PC-9 (cell line): ENCODE measurements at regions not wholly inside any gene's neighbourhood (a gene's known extent, or its start where the extent isn't known, plus 50 kb on each side); places are given as distances from the start of the nearest gene placed in this dataset.

Source experiments
- BruUV-seq: library from RNA; stranded (reverse); fragments of 400-500 nt; replicated peaks from 2 replicates; lab custom pipeline; 2021; lab: Mats Ljungman, UMichigan
- CTCF ChIA-PET: fragments of 300-600 bp; sonication (Branson Sonifier 250); formaldehyde crosslinking; loops from one replicate; lab custom pipeline; 2022; ENCODE audit warnings: antibody characterized with exemption; lab: Charles Lee
- POLR2A ChIA-PET: fragments of 300-600 bp; sonication (Branson Sonifier 250); formaldehyde crosslinking; loops from one replicate; lab custom pipeline; 2022; ENCODE audit warnings: antibody characterized with exemption; ENCODE audit not compliant: unreplicated experiment; lab: Charles Lee
- DNase-seq, 2 experiments: peaks; one replicate each; pipeline versions ENCODE4 v3.0.0 to v3.0.0-alpha.2; 2015 to 2022; ENCODE audit warnings: mixed read lengths in 1 of 2
- H2AFZ ChIP-seq: fragments of 200-600 bp; sonication (generic); 2 replicates; pipeline ENCODE4 v1.8.1; 2017; ENCODE audit warnings: antibody characterized with exemption
- H3F3A ChIP-seq: fragments of 200-600 bp; sonication (generic); 2 replicates; pipeline ENCODE4 v1.8.1; 2017; ENCODE audit warnings: antibody characterized with exemption, mild to moderate bottlenecking, low read depth; ENCODE audit not compliant: insufficient read depth
- H3K27ac ChIP-seq: fragments of 200-600 bp; sonication (generic); 2 replicates; pipeline ENCODE4 v1.6.1; 2016; ENCODE audit warnings: mixed run types
- H3K27me3 ChIP-seq: fragments of 200-600 bp; sonication (generic); 2 replicates; pipeline ENCODE4 v1.6.1; 2016; ENCODE audit warnings: low read depth, mixed run types; ENCODE audit not compliant: insufficient read depth
- H3K36me3 ChIP-seq: fragments of 200-600 bp; sonication (generic); 2 replicates; pipeline ENCODE4 v1.6.1; 2016; ENCODE audit warnings: low read depth, mixed run types
- H3K4me1 ChIP-seq: fragments of 200-600 bp; sonication (generic); replicated peaks from 2 replicates; pipeline ENCODE4 v1.6.1; 2016; ENCODE audit warnings: mixed run types; ENCODE audit not compliant: insufficient read depth
- H3K4me2 ChIP-seq: fragments of 200-600 bp; sonication (generic); 2 replicates; pipeline ENCODE4 v1.6.1; 2017; ENCODE audit warnings: mixed run types
- H3K4me3 ChIP-seq: fragments of 200-600 bp; sonication (generic); 2 replicates; pipeline ENCODE4 v1.6.1; 2016; ENCODE audit warnings: mixed run types
- H3K79me2 ChIP-seq: fragments of 200-600 bp; sonication (generic); 2 replicates; pipeline ENCODE4 v1.6.1; 2017; ENCODE audit warnings: low read depth, mixed run types
- H3K9me2 ChIP-seq: fragments of 200-600 bp; sonication (generic); 2 replicates; pipeline ENCODE4 v1.8.1; 2017; ENCODE audit warnings: mild to moderate bottlenecking; ENCODE audit not compliant: insufficient read depth
- H3K9me3 ChIP-seq: fragments of 200-600 bp; sonication (generic); 2 replicates; pipeline ENCODE4 v1.8.1; 2016; ENCODE audit warnings: low read depth; ENCODE audit not compliant: insufficient read depth
- H4K20me1 ChIP-seq: fragments of 200-600 bp; sonication (generic); 2 replicates; pipeline ENCODE4 v1.8.1; 2017; ENCODE audit not compliant: insufficient read depth
- CTCF ChIP-seq: fragments of 200-600 bp; sonication (generic); conservative IDR thresholded peaks from 2 replicates; pipeline ENCODE4 v1.6.1; 2017; ENCODE audit warnings: mixed run types, antibody characterized with exemption, mild to moderate bottlenecking, moderate library complexity
- EZH2 ChIP-seq: fragments of 200-600 bp; sonication (generic); IDR thresholded peaks from 2 replicates; pipeline ENCODE4 v1.8.0; 2017; ENCODE audit warnings: antibody characterized with exemption, low read depth
- intact Hi-C: fragments of 100-400 bp; cut with micrococcal nuclease; formaldehyde crosslinking; loops from one replicate; pipeline ENCODE4 v1.10.0; 2022; ENCODE audit not compliant: unreplicated experiment

- POLR2A ChIA-PET, result no interaction called here
- Histone ChIP-seq H3K27ac (no peak overlapping the region), H3K4me2 (no peak overlapping the region), H3K4me3 (no peak overlapping the region), H3K9me2 (no peaks in the 10 kb centered on the region), H3K27me3 (no peaks in the 10 kb centered on the region), H3F3A (no peaks in the 10 kb centered on the region), H3K9me3 (no peaks in the 10 kb centered on the region), H4K20me1 (no peaks in the 10 kb centered on the region), H3K79me2 (no peaks in the 10 kb centered on the region), H2AFZ (no peak overlapping the region), H3K4me1 (no peaks in the 10 kb centered on the region), H3K36me3 (no peaks in the 10 kb centered on the region)
- no TSS peak for BruUV-seq
- DNase-seq, result no peak
- intact Hi-C loops, result no loop called here
- TF ChIP-seq CTCF (no peak), EZH2 (no peak)
- CTCF ChIA-PET, result no interaction called here
Measured at GRCh38 chrX:83446355-83446754, 61.7 kb upstream of the POU3F4 start.
